ENCODE measurements at regions not wholly inside any gene's neighbourhood (a gene's known extent, or its start where the extent isn't known, plus 50 kb on each side); places are given as distances from the start of the nearest gene placed in this dataset.
"Not testable (repeated sequence)": the region's sequence is repeated elsewhere in the genome, so short reads cannot be mapped to it uniquely, and the experiment has no call there.

DNA sequence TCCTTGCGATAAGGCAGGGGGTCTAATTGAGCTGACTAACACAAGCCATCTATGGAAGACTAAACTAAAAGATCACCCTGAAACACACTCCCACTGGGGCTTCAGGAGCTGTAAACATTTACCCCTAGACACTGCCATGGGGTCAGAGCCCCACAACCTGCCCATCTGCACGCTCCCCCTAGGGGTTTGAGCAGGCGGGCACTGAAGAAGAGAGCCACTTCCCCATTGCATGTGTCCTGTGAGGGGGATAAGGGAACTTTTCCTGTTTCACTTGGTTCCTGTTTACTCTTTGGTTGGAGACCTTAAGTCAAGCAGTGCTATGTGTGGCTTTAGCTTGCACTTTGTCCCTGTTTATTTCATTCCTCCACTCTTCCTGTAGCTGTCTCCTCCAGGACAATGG is 1929.5 kb upstream of the CDH9 start:
- CTCF ChIA-PET: interaction anchor here (0.6 kb wide), 1 partner anchor 238 kb away, joined by 3 read pairs; no protein-coding TSS in a partner anchor
- DNase-seq (ENCODE audit: low spot score): no peak
- TF ChIP-seq, protein P1, sequence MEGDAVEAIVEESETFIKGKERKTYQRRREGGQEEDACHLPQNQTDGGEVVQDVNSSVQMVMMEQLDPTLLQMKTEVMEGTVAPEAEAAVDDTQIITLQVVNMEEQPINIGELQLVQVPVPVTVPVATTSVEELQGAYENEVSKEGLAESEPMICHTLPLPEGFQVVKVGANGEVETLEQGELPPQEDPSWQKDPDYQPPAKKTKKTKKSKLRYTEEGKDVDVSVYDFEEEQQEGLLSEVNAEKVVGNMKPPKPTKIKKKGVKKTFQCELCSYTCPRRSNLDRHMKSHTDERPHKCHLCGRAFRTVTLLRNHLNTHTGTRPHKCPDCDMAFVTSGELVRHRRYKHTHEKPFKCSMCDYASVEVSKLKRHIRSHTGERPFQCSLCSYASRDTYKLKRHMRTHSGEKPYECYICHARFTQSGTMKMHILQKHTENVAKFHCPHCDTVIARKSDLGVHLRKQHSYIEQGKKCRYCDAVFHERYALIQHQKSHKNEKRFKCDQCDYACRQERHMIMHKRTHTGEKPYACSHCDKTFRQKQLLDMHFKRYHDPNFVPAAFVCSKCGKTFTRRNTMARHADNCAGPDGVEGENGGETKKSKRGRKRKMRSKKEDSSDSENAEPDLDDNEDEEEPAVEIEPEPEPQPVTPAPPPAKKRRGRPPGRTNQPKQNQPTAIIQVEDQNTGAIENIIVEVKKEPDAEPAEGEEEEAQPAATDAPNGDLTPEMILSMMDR (conservative IDR thresholded peaks at IDR 0.05; ENCODE audit: low read depth): no peak
- H3K27ac ChIP-seq: no peak overlapping the region
- POLR2A ChIA-PET (ENCODE audit: low non-redundant PET): no interaction called here

DNA sequence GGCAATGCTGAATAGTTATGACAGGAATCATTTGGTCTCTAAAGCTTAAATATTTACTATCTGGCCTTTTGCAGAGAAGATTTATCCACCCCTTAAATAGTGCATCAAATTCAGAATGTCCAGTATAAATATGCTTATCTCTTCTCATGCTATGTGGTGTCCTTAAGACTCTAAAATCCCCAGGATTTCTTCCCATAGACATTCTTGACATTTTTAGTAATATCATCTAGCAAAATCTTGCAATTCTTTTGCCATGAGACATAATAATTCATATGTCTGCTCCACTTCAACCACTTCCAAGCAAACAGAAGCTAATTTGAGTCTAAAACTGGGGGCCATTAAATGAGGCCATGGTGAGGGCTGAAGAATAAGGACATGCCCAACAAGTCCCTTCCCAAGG is 1923.4 kb upstream of the CDH9 start:
- no peak for DNase-seq (ENCODE audit: low spot score)
- H3K27ac ChIP-seq: no peak overlapping the region
- TF ChIP-seq, protein P1 (conservative IDR thresholded peaks at IDR 0.05; ENCODE audit: low read depth): no peak
- ChIA-PET CTCF (no interaction called here), POLR2A (ENCODE audit: low non-redundant PET) (no interaction called here)

- ChIA-PET POLR2A (ENCODE audit: low non-redundant PET) (no interaction called here), CTCF (no interaction called here)
- TF ChIP-seq, protein P1 (conservative IDR thresholded peaks at IDR 0.05; ENCODE audit: low read depth): no peak
- peak; percentile 4 for DNase-seq (ENCODE audit: low spot score)
- no peak overlapping the region for H3K27ac ChIP-seq
These were observed 1920.2 kb upstream of the CDH9 start for GRCh38 chr5:28958581-28958980.

DNA sequence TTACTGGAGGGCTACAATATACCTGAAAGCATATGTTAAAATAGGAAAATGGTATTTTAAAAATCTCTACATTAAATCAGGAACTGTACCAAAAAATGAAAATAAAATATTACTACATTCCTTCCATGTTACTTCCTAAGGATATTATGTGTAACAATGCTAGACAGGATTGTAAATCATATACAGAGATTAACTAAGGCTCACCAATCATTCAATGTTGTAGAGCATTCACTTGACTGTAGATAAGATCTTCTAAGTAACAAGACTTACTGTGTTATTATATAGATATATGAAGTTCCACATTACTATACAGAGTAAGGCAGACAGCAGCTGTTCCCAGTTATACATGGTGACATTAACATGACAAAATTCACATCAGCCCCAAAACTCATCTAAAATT is 1919.1 kb upstream of the CDH9 start:
- no peak for DNase-seq (ENCODE audit: low spot score)
- TF ChIP-seq, protein P1 (conservative IDR thresholded peaks at IDR 0.05; ENCODE audit: low read depth): no peak
- no peak overlapping the region for H3K27ac ChIP-seq
- ChIA-PET CTCF (no interaction called here), POLR2A (ENCODE audit: low non-redundant PET) (no interaction called here)

DNA sequence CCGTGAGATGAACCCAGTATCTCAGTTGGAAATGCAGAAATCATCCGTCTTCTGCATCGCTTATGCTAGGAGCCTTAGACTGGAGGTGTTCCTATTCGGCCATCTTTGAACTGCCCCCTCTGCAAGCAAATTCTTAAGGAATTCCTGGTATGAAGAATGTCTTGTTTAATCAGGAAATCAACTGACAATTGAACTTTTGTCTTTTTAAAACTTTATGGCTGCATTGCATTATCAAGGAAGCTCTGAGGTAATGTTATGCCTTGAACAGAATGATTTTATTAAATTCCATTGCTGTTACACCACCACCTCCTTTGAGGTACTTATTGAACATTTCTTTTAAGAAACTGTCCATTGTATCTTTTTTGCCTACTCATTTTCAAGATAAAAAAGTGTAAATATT is 1915.7 kb upstream of the CDH9 start:
- ChIA-PET POLR2A (ENCODE audit: low non-redundant PET) (no interaction called here), CTCF (no interaction called here)
- TF ChIP-seq, protein P1 (conservative IDR thresholded peaks at IDR 0.05; ENCODE audit: low read depth): no peak
- H3K27ac ChIP-seq: no peak overlapping the region
- DNase-seq (ENCODE audit: low spot score): no peak

DNA sequence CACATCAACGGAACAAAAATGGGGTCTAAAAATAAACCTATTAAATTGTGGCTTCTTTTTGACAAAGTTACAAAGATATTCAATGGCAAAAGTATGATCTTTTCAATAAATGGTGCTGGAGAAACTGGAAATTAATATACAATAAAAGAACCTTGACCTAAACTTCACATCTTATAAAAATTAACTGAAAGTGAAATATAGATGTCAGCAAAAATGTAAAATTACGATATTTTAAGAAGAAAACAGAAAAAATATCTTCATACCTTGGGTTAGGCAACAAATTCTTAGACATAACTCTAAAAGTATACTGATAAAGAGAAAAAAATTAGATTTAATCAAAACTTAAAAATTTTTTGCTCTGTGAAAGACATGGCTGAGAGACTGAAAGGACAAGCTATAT is 1909.5 kb upstream of the CDH9 start:
- H3K27ac ChIP-seq: no peak overlapping the region
- CTCF ChIA-PET: interaction anchor here (0.6 kb wide), 1 partner anchor 514 kb away, joined by 4 read pairs; no protein-coding TSS in a partner anchor
- TF ChIP-seq, protein P1 (conservative IDR thresholded peaks at IDR 0.05; ENCODE audit: low read depth): no peak
- POLR2A ChIA-PET (ENCODE audit: low non-redundant PET): no interaction called here
- no peak for DNase-seq (ENCODE audit: low spot score)

DNA sequence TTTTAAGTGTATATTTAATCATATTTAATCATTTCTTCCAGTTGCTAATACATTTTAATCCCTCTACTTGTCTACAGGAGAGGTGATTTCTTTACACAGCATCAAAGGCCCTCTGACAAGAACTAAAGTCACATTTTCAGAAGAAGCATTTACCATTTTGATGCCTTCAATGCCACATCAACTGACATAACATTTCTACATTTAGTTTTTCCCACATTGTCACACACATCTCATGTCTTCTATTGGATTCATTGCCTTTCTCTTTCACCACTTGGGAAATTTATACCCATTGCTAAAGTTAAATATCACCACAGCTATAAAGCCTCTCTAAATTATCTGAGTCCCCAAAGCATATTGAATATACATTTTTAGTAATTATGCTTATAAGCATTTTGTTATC is 1907.5 kb upstream of the CDH9 start:
- no peak for DNase-seq (ENCODE audit: low spot score)
- no peak overlapping the region for H3K27ac ChIP-seq
- TF ChIP-seq, protein P1 (conservative IDR thresholded peaks at IDR 0.05; ENCODE audit: low read depth): no peak
- POLR2A ChIA-PET (ENCODE audit: low non-redundant PET): no interaction called here
- CTCF ChIA-PET: no interaction called here

DNA sequence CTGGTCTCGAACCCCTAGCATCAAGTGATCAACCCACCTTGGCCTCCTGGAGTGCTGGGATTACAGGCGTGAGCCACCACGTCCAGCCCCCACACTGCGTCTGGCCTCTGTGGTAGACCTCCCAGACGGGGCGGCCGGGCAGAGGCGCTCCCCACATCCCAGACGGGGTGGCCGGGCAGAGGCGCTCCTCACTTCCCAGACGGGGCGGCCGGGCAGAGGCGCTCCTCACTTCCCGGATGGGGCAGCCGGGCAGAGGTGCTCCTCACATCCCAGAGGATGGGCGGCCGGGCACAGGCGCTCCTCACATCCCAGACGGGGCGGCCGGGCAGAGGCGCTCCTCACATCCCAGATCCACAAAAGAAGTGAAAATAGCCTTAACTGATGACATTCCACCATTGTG is 1891.0 kb upstream of the CDH9 start:
- POLR2A ChIA-PET (ENCODE audit: low non-redundant PET); DNase-seq (ENCODE audit: low spot score); CTCF ChIA-PET; H3K27ac ChIP-seq: not testable (repeated sequence)

DNA sequence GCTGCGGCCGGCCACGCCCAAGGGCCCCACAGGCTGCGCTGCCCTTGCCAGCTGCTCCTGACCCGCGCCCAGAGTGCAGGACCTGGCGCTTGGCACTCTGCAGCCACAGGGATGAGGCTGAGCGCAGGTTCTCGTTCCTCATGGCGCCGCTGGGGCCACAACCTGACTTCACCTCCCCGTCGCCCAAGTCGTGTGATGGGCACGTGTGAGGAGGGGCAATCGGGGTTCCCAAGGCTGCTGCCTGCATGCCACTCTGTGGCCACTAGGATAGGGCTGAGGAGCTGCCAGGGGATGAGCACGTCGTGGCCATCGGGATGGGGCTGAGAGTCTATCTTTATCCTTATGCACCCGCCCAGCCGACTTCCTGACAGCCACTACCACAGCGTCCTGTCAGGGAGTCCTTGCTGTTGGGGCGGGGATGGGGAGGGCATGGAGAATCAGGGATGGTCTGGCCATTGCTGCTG is 1890.0 kb upstream of the CDH9 start:
- POLR2A ChIA-PET (ENCODE audit: low non-redundant PET); H3K27ac ChIP-seq; DNase-seq (ENCODE audit: low spot score); CTCF ChIA-PET: not testable (repeated sequence)
